ENCODE measurements at regions not wholly inside any gene's neighbourhood (a gene's known extent, or its start where the extent isn't known, plus 50 kb on each side); places are given as distances from the start of the nearest gene placed in this dataset.

GRCh38 chr5:118778941-118779340 is 209.4 kb downstream of the DTWD2 start:
- no peak for DNase-seq

DNA sequence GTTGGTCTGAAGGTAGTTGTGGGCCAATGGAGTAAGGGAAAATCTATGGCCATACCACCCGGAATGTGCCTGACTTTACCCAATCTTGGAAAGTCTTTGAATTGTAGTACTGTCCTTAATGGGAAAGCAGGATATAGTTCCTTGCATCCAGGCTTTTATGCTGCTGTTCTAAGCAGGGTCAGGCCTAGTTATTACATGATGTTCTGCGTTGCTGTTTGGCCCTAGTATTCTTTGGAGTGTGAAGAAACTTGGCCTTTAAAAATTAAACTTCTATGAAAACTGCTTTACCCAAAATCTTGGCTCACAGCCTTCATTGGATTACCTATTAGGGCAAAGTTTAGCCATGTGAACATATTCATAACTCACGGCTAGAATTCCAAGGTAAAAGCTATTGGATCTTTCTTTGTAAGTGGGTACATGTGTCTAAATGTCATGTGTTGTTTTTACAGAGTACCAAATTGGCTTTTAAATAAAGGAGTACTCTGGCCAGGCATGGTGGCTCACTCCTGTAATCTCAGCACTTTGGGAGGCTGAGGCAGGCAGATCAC is 211.1 kb downstream of the DTWD2 start:
- no peak for DNase-seq

GRCh38 chr5:118776755-118777154 is 211.6 kb downstream of the DTWD2 start:
- DNase-seq, result no peak

GRCh38 chr5:118775790-118776499 is 212.4 kb downstream of the DTWD2 start:
- no peak for DNase-seq

GRCh38 chr5:118768607-118769175 is 219.7 kb downstream of the DTWD2 start:
- no peak for DNase-seq

GRCh38 chr5:118762291-118762690 is 226.1 kb downstream of the DTWD2 start:
- no peak for DNase-seq

GRCh38 chr5:118761814-118762213 is 226.5 kb downstream of the DTWD2 start:
- no peak for DNase-seq

GRCh38 chr5:118752969-118753368 is 235.4 kb downstream of the DTWD2 start:
- no peak for DNase-seq

GRCh38 chr5:118736396-118736795 is 252.0 kb downstream of the DTWD2 start:
- DNase-seq, result no peak

DNA sequence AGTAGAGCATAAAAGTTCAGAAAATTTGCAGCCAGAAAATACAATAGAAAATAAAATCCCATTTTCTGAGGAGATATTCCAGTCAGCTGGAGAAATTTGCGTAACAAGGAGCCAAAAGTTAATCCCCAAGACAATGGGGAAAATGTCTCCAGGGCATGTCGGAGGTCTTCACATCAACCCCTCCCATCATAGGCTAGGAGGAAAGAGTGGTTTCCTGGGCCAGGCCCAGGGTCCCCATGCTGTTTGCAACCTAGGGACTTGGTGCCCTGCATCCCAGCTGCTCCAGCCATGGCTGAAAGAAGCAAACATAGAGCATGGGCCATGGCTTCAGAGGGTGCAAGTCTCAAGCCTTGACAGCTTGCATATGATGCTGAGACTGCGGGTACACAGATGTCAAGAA is 255.0 kb downstream of the DTWD2 start:
- no peak for DNase-seq

GRCh38 chr5:118728191-118728590 is 260.2 kb downstream of the DTWD2 start:
- no peak for DNase-seq

DNA sequence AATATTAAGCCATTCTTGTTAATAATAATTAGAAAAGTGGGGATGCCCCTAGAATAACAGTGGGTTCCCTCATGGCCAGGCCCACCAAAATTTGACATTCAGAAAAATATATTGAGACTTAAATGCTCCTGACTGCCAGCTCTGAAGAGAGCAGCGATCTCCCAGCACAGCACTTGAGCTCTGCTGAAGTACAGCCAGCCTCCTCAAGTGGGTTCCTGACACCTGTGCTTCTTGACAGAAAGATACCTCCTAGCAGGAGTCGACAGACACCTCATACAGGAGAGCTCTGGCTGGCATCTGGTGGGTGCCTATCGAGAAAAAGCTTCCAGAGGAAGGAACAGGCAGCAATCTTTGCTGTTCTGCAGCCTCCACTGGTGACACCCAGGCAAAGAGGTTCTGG is 261.5 kb downstream of the DTWD2 start:
- DNase-seq, result no peak

DNA sequence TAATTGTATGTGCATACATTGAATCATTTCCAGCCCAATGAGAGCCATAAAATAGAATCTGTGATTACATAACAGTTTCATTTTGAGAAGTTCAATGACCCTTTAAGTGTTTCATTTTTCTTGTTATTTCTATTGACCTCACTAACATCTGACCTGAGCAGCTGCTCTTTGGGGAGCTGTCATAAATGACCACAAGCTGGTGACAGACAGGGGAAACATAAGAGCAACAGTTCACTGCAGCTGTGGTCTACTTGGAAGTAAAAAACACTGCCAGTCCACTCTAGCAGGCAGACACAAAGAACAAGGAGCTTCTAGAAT is 265.4 kb downstream of the DTWD2 start:
- no peak for DNase-seq

DNA sequence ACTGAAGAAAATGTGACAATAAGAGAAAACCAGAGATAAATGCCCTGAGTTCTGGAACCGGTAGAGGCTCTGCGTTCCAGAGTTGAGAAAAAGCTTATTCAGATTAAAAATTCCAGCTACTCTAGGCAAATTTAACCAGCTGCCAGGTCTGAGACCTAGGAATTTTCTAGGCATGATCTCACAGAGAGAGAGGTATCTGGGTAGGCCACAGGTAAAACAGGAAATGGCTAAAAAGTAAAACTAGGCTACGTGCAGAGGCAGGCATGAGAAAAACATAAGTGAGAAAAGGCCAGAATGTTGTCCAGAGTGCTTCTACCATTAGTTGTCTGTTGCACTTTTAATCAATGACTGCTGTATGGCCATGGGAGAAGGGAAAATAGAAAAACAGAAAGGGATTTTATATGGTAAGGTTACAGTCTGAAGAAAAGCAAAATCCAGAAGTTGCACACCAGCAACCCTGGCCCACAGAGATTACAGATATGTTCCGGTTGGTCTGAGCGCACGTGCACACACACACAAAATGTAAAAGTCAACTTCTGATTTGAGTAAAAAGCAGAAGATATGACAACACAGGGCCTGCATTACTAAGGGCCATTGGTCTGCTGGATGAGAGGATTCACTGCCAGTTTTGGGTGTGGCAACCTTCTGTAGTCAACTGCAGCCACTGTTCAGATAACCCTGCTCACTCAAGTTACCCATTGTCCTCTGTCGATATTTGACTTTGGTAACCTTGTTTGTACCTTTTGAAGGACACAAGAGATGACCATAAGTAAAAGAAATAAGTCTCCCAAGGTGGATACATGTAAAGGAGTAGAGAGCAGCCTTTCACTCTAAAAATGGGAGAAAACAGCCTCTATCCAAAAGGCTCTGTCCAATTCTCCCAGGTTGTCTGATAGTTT is 266.0 kb downstream of the DTWD2 start:
- no peak for DNase-seq

GRCh38 chr5:118711727-118712126 is 276.6 kb downstream of the DTWD2 start:
- DNase-seq, result no peak

DNA sequence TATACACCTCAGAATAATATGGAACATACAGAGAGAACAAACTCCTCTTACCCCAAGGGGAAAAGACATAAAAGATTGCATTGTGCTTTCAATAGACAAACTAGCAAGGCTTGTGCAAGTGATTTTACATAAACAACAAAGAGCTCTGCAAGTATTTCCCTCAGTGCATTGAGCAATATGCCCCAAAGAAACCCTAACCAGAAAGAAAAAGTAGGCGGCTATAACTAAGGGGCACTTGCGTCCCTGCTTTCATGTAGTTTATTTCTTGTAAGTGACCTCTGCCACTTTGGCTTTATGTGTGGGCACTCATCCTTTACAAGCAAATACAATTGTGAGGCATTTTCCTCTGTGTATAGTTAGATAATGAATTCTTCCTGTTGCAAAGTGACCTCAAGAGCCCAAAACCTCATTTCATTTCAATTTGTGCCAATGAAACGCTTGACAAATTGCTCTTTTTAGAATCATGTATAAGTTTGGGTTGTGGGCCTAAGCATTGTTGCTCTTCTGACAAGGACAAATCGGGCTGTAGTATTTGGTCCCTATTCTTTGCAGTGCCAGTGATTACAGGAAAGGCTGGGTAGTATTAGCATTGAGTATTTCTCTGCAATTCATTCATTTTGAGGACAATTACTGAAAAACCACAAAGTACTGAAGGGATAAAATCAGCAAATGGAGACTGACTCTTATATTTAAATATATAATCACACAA is 282.2 kb downstream of the DTWD2 start:
- no peak for DNase-seq

- DNase-seq, result no peak
Observed at GRCh38 chr5:118703241-118703640, 285.1 kb downstream of the DTWD2 start.

- DNase-seq, result no peak
Observed at GRCh38 chr5:118701791-118702190, 286.6 kb downstream of the DTWD2 start.

DNA sequence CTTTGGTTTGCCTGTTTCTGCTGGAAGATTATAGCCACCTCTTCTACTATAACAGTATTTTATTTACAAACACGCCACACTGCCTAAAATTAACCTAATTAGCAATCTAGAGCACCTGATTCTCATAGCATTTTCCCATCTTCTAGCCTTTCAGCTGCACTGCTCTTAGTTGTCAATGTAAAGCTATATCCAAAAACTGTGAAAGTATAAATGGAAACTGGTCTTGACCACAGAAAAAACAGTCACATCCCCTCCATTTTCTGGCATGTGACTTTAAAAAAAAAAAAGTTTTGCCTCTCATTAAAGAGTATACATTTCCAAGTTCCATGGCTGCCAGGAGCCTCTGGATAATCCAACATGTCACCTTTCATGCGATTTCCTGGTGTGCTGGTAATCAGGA is 287.8 kb downstream of the DTWD2 start:
- no peak for DNase-seq

DNA sequence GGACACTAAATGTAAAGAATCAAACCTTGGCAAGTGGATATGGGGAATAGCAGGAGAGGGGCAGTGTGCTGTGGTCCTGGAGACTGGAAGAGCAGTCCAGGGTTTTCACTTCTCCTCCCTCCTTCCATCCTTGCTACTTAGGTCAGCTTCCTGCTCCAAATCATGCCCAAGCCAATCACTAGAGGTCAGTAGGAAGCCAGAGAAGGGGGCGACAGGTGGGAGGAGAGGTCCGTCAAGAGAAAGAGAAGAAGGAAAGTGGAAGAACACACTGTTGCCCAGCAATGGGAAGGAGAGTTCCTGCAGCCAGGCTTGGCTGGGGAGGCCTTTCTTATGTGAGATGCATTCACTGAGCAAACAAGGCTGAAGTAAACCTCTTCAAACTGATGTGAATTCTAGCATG is 289.6 kb downstream of the DTWD2 start:
- DNase-seq, result no peak

GRCh38 chr5:118696076-118696475 is 292.3 kb downstream of the DTWD2 start:
- no peak for DNase-seq

DNA sequence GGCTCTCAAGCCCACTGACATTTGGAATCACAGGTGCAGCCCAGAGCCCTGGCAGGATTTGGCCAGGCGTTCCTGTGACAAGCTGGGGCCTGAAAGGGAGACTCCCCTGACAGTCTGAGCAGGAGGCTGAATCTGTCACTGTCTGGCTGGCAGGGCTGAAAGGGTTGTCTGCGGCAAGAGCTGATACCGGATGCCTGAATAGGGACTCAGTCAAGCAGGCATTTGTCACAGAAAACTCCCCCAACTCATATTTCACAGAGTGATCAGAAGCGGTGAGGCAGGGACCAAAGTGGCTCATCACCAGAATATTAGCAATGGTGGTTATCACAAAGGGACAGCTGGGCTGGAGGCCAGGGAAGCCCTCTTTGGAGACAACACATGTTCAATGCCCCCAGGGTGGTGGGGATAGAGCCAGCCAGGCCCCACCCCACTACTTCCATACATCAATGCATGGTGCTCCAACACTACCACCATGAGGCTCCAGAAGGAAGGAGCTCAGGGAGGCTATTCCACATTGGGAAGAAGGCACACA is 295.5 kb downstream of the DTWD2 start:
- no peak for DNase-seq
